IMR-90 (cell line): ENCODE measurements at regions not wholly inside any gene's neighbourhood (a gene's known extent, or its start where the extent isn't known, plus 50 kb on each side); places are given as distances from the start of the nearest gene placed in this dataset.

ENCODE experiments used
- BHLHE40 ChIP-seq: fragments of 150-350 bp; IDR thresholded peaks from 2 replicates; pipeline ENCODE4 v1.6.1; 2016; ENCODE audit warnings: mild to moderate bottlenecking, low read depth, low read length
- CEBPB ChIP-seq: IDR thresholded peaks from 2 replicates; pipeline ENCODE4 v1.6.1; 2012; ENCODE audit warnings: low read depth, low read length, improper control_type of control experiment
- FOS ChIP-seq: fragments of 150-350 bp; IDR thresholded peaks from 2 replicates; pipeline ENCODE4 v1.6.1; 2016; ENCODE audit warnings: low read depth, low read length
- MAFK ChIP-seq: IDR thresholded peaks from 2 replicates; pipeline ENCODE4 v1.6.1; 2012; ENCODE audit warnings: low read depth, low read length, improper control_type of control experiment
- MXI1 ChIP-seq: IDR thresholded peaks from 2 replicates; pipeline ENCODE4 v1.6.1; 2012; ENCODE audit warnings: low read depth, mild to moderate bottlenecking, low read length, moderate library complexity, borderline replicate concordance
- NFE2L2 ChIP-seq: fragments of 150-350 bp; IDR thresholded peaks from 2 replicates; pipeline ENCODE4 v1.6.1; 2016; ENCODE audit warnings: low read depth, mild to moderate bottlenecking, low read length
- POLR2A ChIP-seq: IDR thresholded peaks from 2 replicates; pipeline ENCODE4 v1.6.1; 2012; ENCODE audit warnings: mild to moderate bottlenecking, low read depth, low read length
- RAD21 ChIP-seq: IDR thresholded peaks from 2 replicates; pipeline ENCODE4 v1.6.1; 2012; ENCODE audit warnings: low read length, improper control_type of control experiment
- RCOR1 ChIP-seq: IDR thresholded peaks from 2 replicates; pipeline ENCODE4 v1.6.1; 2012; ENCODE audit warnings: mild to moderate bottlenecking, low read length, improper control_type of control experiment; ENCODE audit not compliant: insufficient replicate concordance
- RFX5 ChIP-seq: IDR thresholded peaks from 2 replicates; pipeline ENCODE4 v1.8.0; 2012; ENCODE audit warnings: low read depth, mild to moderate bottlenecking, low read length, moderate library complexity
- SMC3 ChIP-seq: fragments of 150-350 bp; IDR thresholded peaks from 2 replicates; pipeline ENCODE4 v1.6.1; 2016; ENCODE audit warnings: low read depth, mild to moderate bottlenecking, antibody characterized with exemption, low read length, moderate library complexity
- TF ChIP-seq, protein P1 (sequence below): conservative IDR thresholded peaks from 2 replicates; pipeline ENCODE4 v1.5.1; 2012; ENCODE audit warnings: mild to moderate bottlenecking, low read depth, low read length, improper control_type of control experiment
- TF ChIP-seq, protein P2 (sequence below): fragments of 150-350 bp; IDR thresholded peaks from 2 replicates; pipeline ENCODE4 v1.6.1; 2017; ENCODE audit warnings: mild to moderate bottlenecking, antibody characterized with exemption, low read length, low read depth
- TF ChIP-seq, protein P3 (sequence below): fragments of 150-350 bp; IDR thresholded peaks from 2 replicates; pipeline ENCODE4 v1.6.1; 2016; ENCODE audit warnings: low read depth, mild to moderate bottlenecking, low read length, moderate library complexity, borderline replicate concordance

DNA sequence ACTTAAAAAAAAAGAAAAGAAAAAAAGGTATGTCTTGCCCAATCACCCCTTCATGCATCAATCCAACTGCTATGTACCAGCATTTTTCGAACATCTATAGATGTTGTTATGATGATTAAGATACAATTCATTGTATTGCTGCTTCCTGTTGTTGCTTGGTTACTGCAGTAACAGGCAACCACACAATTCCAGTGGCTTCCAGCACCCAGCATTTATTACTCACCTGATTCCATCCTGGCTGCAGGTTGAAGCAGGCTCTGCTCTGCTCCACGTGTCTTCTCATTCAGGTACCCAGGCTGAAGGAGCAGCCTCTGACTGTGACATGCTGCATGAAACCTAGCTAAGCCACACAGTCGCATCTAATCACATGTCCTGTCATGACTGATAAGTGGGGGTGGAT, 196.9 kb downstream of the INO80D start:
- TF ChIP-seq, protein P1, sequence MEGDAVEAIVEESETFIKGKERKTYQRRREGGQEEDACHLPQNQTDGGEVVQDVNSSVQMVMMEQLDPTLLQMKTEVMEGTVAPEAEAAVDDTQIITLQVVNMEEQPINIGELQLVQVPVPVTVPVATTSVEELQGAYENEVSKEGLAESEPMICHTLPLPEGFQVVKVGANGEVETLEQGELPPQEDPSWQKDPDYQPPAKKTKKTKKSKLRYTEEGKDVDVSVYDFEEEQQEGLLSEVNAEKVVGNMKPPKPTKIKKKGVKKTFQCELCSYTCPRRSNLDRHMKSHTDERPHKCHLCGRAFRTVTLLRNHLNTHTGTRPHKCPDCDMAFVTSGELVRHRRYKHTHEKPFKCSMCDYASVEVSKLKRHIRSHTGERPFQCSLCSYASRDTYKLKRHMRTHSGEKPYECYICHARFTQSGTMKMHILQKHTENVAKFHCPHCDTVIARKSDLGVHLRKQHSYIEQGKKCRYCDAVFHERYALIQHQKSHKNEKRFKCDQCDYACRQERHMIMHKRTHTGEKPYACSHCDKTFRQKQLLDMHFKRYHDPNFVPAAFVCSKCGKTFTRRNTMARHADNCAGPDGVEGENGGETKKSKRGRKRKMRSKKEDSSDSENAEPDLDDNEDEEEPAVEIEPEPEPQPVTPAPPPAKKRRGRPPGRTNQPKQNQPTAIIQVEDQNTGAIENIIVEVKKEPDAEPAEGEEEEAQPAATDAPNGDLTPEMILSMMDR: no peak
- no peak for TF ChIP-seq NFE2L2
- peak; percentile 67 for TF ChIP-seq CEBPB
- no peak for TF ChIP-seq POLR2A
- no peak for TF ChIP-seq RAD21
- TF ChIP-seq FOS: no peak
- no peak for TF ChIP-seq RCOR1
- TF ChIP-seq MAFK: no peak
- TF ChIP-seq, protein P2, sequence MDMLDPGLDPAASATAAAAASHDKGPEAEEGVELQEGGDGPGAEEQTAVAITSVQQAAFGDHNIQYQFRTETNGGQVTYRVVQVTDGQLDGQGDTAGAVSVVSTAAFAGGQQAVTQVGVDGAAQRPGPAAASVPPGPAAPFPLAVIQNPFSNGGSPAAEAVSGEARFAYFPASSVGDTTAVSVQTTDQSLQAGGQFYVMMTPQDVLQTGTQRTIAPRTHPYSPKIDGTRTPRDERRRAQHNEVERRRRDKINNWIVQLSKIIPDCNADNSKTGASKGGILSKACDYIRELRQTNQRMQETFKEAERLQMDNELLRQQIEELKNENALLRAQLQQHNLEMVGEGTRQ: no peak
- TF ChIP-seq, protein P3, sequence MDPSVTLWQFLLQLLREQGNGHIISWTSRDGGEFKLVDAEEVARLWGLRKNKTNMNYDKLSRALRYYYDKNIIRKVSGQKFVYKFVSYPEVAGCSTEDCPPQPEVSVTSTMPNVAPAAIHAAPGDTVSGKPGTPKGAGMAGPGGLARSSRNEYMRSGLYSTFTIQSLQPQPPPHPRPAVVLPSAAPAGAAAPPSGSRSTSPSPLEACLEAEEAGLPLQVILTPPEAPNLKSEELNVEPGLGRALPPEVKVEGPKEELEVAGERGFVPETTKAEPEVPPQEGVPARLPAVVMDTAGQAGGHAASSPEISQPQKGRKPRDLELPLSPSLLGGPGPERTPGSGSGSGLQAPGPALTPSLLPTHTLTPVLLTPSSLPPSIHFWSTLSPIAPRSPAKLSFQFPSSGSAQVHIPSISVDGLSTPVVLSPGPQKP: no peak
- no peak for TF ChIP-seq MXI1
- TF ChIP-seq BHLHE40: no peak
- TF ChIP-seq RFX5: no peak
- TF ChIP-seq SMC3: no peak
